Right atrium auricular region (tissue), 2 donors: ENCODE measurements at regions not wholly inside any gene's neighbourhood (a gene's known extent, or its start where the extent isn't known, plus 50 kb on each side); places are given as distances from the start of the nearest gene placed in this dataset.

ENCODE experiments used
- DNase-seq: peaks from one replicate; pipeline ENCODE4 v3.0.0-alpha.2; 2019; ENCODE audit warnings: low spot score
- H3K27ac ChIP-seq, 2 donors: fragments of 200-600 bp; sonication (generic); 1 replicate in 1 of 2; 2 replicates in 1 of 2; pipeline ENCODE4 v1.5.1; 2016 to 2019
- H3K27me3 ChIP-seq, 2 donors: fragments of 200-600 bp; sonication (generic); one replicate each; pipeline versions ENCODE4 v1.5.1 to v1.6.0; 2017 to 2019
- H3K36me3 ChIP-seq: fragments of 200-600 bp; sonication (generic); one replicate; pipeline ENCODE4 v1.5.1; 2016
- H3K4me1 ChIP-seq, 2 donors: fragments of 200-600 bp; sonication (generic); one replicate each; pipeline versions ENCODE4 v1.5.1 to v1.6.0; 2017 to 2019
- H3K4me3 ChIP-seq, 2 donors: fragments of 200-600 bp; sonication (generic); 1 replicate in 1 of 2; 2 replicates in 1 of 2; pipeline ENCODE4 v1.5.1; 2017 to 2019; ENCODE audit warnings: mild to moderate bottlenecking in 1 of 2, moderate library complexity in 1 of 2
- H3K9me3 ChIP-seq, 2 donors: fragments of 200-600 bp; sonication (generic); one replicate each; pipeline ENCODE4 v1.5.1; 2019
- CTCF ChIP-seq, 2 donors: fragments of 200-600 bp; sonication (generic); IDR thresholded peaks; one replicate each; pipeline ENCODE4 v1.5.1; 2019; ENCODE audit warnings: antibody characterized with exemption in 2 of 2

- Histone ChIP-seq H3K36me3 (no peaks in the 10 kb centered on the region), H3K27ac (no peak overlapping the region), H3K4me3 (no peak overlapping the region), H3K9me3 (no peaks in the 10 kb centered on the region), H3K4me1 (no peaks in the 10 kb centered on the region), H3K27me3 (no peaks in the 10 kb centered on the region)
- DNase-seq: no peak
- no peak for TF ChIP-seq CTCF (IDR thresholded peaks at IDR 0.05)
Observed at GRCh38 chr5:21236104-21236503, 1248.1 kb upstream of the CDH18 start.

GRCh38 chr5:21225223-21226064 is 1237.4 kb upstream of the CDH18 start:
- Histone ChIP-seq H3K36me3 (no peaks in the 10 kb centered on the region), H3K27me3 (no peaks in the 10 kb centered on the region), H3K4me1 (no peaks in the 10 kb centered on the region), H3K27ac (no peak overlapping the region), H3K4me3 (no peak overlapping the region), H3K9me3 (no peaks in the 10 kb centered on the region)
- no peak for DNase-seq
- no peak for TF ChIP-seq CTCF (IDR thresholded peaks at IDR 0.05)

- Histone ChIP-seq H3K4me1 (no peaks in the 10 kb centered on the region), H3K27me3 (no peaks in the 10 kb centered on the region), H3K36me3 (no peaks in the 10 kb centered on the region), H3K9me3 (no peaks in the 10 kb centered on the region), H3K27ac (no peak overlapping the region), H3K4me3 (no peak overlapping the region)
- DNase-seq: no peak
- TF ChIP-seq CTCF (IDR thresholded peaks at IDR 0.05): no peak
Observed at GRCh38 chr5:21221616-21222015, 1233.6 kb upstream of the CDH18 start.

- TF ChIP-seq CTCF (IDR thresholded peaks at IDR 0.05): no peak
- Histone ChIP-seq H3K36me3 (no peaks in the 10 kb centered on the region), H3K27ac (no peak overlapping the region), H3K9me3 (no peaks in the 10 kb centered on the region), H3K4me1 (no peaks in the 10 kb centered on the region), H3K27me3 (no peaks in the 10 kb centered on the region), H3K4me3 (no peak overlapping the region)
- DNase-seq: no peak
Observed at GRCh38 chr5:21219966-21220365, 1232.0 kb upstream of the CDH18 start.

- no peak for TF ChIP-seq CTCF (IDR thresholded peaks at IDR 0.05)
- no peaks in the 10 kb centered on the region for H3K27me3 ChIP-seq
- H3K36me3 ChIP-seq: no peaks in the 10 kb centered on the region
- no peak for DNase-seq
- no peaks in the 10 kb centered on the region for H3K9me3 ChIP-seq
- H3K4me3 ChIP-seq: no peak overlapping the region
- H3K27ac ChIP-seq: no peak overlapping the region
- no peaks in the 10 kb centered on the region for H3K4me1 ChIP-seq
Observed at GRCh38 chr5:21219251-21219650, 1231.3 kb upstream of the CDH18 start.

- H3K27ac ChIP-seq: no peak overlapping the region
- H3K9me3 ChIP-seq: no peaks in the 10 kb centered on the region
- no peak for TF ChIP-seq CTCF (IDR thresholded peaks at IDR 0.05)
- no peaks in the 10 kb centered on the region for H3K4me1 ChIP-seq
- H3K4me3 ChIP-seq: no peak overlapping the region
- H3K27me3 ChIP-seq: no peaks in the 10 kb centered on the region
- no peak for DNase-seq
- no peaks in the 10 kb centered on the region for H3K36me3 ChIP-seq
Observed at GRCh38 chr5:21212026-21212425, 1224.0 kb upstream of the CDH18 start.
